CD14-positive monocyte (primary cell): ENCODE measurements at regions not wholly inside any gene's neighbourhood (a gene's known extent, or its start where the extent isn't known, plus 50 kb on each side); places are given as distances from the start of the nearest gene placed in this dataset.

Source experiments
- DNase-seq, 3 donors: peaks; one replicate each; pipeline ENCODE4 v3.0.0-alpha.2; 2011 to 2022
- H2AFZ ChIP-seq: 2 replicates; pipeline ENCODE4 v1.6.0; 2012; ENCODE audit warnings: mild to moderate bottlenecking, low read depth, low read length, inconsistent platforms; ENCODE audit not compliant: insufficient read depth, poor library complexity, severe bottlenecking
- H3K27ac ChIP-seq, 2 donors: 1 replicate in 1 of 2; 2 replicates in 1 of 2; pipeline ENCODE4 v1.5.1; 2012 to 2013; ENCODE audit warnings: low read length in 2 of 2, control low read depth in 1 of 2, inconsistent platforms in 1 of 2, low read depth in 1 of 2, mild to moderate bottlenecking in 1 of 2
- H3K27me3 ChIP-seq, 2 donors: one replicate each; pipeline versions ENCODE4 v1.6.0 to v1.6.1; 2011 to 2013; ENCODE audit warnings: low read length in 2 of 2; ENCODE audit not compliant: control insufficient read depth in 2 of 2, insufficient read depth in 2 of 2
- H3K36me3 ChIP-seq, 2 donors: replicated peaks in 1 of 2; 1 replicate in 1 of 2; 2 replicates in 1 of 2; pipeline versions ENCODE4 v1.5.1 to v1.6.1; 2012 to 2013; ENCODE audit warnings: low read length in 2 of 2, control low read depth in 1 of 2, inconsistent platforms in 1 of 2, mild to moderate bottlenecking in 1 of 2; ENCODE audit not compliant: insufficient read depth in 2 of 2, control insufficient read depth in 1 of 2
- H3K4me1 ChIP-seq, 2 donors: 1 replicate in 1 of 2; 2 replicates in 1 of 2; pipeline versions ENCODE4 v1.5.1 to v1.6.1; 2012 to 2013; ENCODE audit warnings: low read length in 2 of 2, control low read depth in 1 of 2, inconsistent platforms in 1 of 2, mild to moderate bottlenecking in 1 of 2, moderate library complexity in 1 of 2; ENCODE audit not compliant: insufficient read depth in 2 of 2, control insufficient read depth in 1 of 2
- H3K4me2 ChIP-seq: replicated peaks from 2 replicates; pipeline ENCODE3; 2012; ENCODE audit warnings: low read length, moderate library complexity, mild to moderate bottlenecking; ENCODE audit not compliant: poor library complexity, severe bottlenecking; ENCODE audit errors: extremely low read depth
- H3K4me3 ChIP-seq, 3 experiments: fragments of 200-600 bp in 1 of 3; sonication (generic) in 1 of 3; replicated peaks in 1 of 3; 1 replicate in 2 of 3; 2 replicates in 1 of 3; pipeline ENCODE4 v1.5.1; 2011 to 2013; ENCODE audit warnings: low read length in 3 of 3, mild to moderate bottlenecking in 3 of 3, control low read depth in 2 of 3, low read depth in 2 of 3, inconsistent platforms in 1 of 3, moderate library complexity in 1 of 3
- H3K79me2 ChIP-seq: 2 replicates; pipeline ENCODE4 v1.6.0; 2012; ENCODE audit warnings: mild to moderate bottlenecking, control low read depth, inconsistent platforms, low read length, moderate library complexity; ENCODE audit not compliant: insufficient read depth
- H3K9ac ChIP-seq: 2 replicates; pipeline ENCODE4 v1.6.0; 2017; ENCODE audit warnings: low read length, mild to moderate bottlenecking; ENCODE audit not compliant: insufficient read depth, poor library complexity, severe bottlenecking
- H3K9me3 ChIP-seq, 2 donors: replicated peaks in 1 of 2; 1 replicate in 1 of 2; 2 replicates in 1 of 2; pipeline versions ENCODE4 v1.5.1 to v1.6.1; 2012 to 2013; ENCODE audit warnings: low read length in 2 of 2, control low read depth in 1 of 2; ENCODE audit not compliant: control insufficient read depth in 1 of 2, insufficient read depth in 1 of 2
- H4K20me1 ChIP-seq: 2 replicates; pipeline ENCODE4 v1.6.0; 2012; ENCODE audit warnings: mild to moderate bottlenecking, low read length, control low read depth, moderate library complexity; ENCODE audit not compliant: insufficient read depth
- H3K27ac Mint-ChIP-seq, 7 donors: one replicate each; pipeline ENCODE4 v1.8.0; 2020; ENCODE audit warnings: mild to moderate bottlenecking in 7 of 7, mixed read lengths in 7 of 7, moderate library complexity in 6 of 7, inconsistent platforms in 2 of 7
- H3K27me3 Mint-ChIP-seq, 3 donors: one replicate each; pipeline ENCODE4 v1.8.0; 2021 to 2022; ENCODE audit warnings: low read depth in 3 of 3, mild to moderate bottlenecking in 3 of 3, mixed read lengths in 3 of 3, moderate library complexity in 3 of 3, inconsistent platforms in 1 of 3
- H3K36me3 Mint-ChIP-seq, 2 donors: one replicate each; pipeline ENCODE4 v1.8.0; 2020; ENCODE audit warnings: mixed read lengths in 2 of 2, inconsistent platforms in 1 of 2, mild to moderate bottlenecking in 1 of 2
- H3K4me1 Mint-ChIP-seq: one replicate; pipeline ENCODE4 v1.8.0; 2020; ENCODE audit warnings: mild to moderate bottlenecking, mixed read lengths
- H3K4me3 Mint-ChIP-seq, 2 donors: one replicate each; pipeline ENCODE4 v1.8.0; 2020; ENCODE audit warnings: mild to moderate bottlenecking in 2 of 2, mixed read lengths in 2 of 2, moderate library complexity in 1 of 2
- H3K9me3 Mint-ChIP-seq, 7 donors: one replicate each; pipeline ENCODE4 v1.8.0; 2020 to 2022; ENCODE audit warnings: mixed read lengths in 7 of 7, mild to moderate bottlenecking in 6 of 7, moderate library complexity in 6 of 7, inconsistent platforms in 2 of 7
- WGBS: methylation state at CpG from one replicate; pipeline ENCODE4 v1.1.5; 2013; ENCODE audit warnings: missing lambda C conversion rate; ENCODE audit not compliant: insufficient coverage; 5-methylcytosine and 5-hydroxymethylcytosine counted together
- intact Hi-C, 2 donors: fragments of 100-400 bp; cut with micrococcal nuclease; formaldehyde crosslinking; loops; one replicate each; pipeline versions ENCODE4 v1.15.0 to v1.15.1; 2023
- TF ChIP-seq, protein P1 (sequence below): fragments of 200-600 bp; IDR thresholded peaks from one replicate; pipeline ENCODE4 v1.8.0; 2022; ENCODE audit warnings: antibody characterized with exemption, mild to moderate bottlenecking

- Histone ChIP-seq H3K4me3 (no peak overlapping the region), H3K4me1 (no peaks in the 10 kb centered on the region), H3K79me2 (no peaks in the 10 kb centered on the region), H3K27ac (no peak overlapping the region), H3K27me3 (no peaks in the 10 kb centered on the region), H3K36me3 (no peaks in the 10 kb centered on the region), H2AFZ (no peak overlapping the region), H4K20me1 (no peaks in the 10 kb centered on the region), H3K9ac (no peak overlapping the region), H3K9me3 (no peaks in the 10 kb centered on the region), H3K4me2 (no peak overlapping the region)
- TF ChIP-seq, protein P1, sequence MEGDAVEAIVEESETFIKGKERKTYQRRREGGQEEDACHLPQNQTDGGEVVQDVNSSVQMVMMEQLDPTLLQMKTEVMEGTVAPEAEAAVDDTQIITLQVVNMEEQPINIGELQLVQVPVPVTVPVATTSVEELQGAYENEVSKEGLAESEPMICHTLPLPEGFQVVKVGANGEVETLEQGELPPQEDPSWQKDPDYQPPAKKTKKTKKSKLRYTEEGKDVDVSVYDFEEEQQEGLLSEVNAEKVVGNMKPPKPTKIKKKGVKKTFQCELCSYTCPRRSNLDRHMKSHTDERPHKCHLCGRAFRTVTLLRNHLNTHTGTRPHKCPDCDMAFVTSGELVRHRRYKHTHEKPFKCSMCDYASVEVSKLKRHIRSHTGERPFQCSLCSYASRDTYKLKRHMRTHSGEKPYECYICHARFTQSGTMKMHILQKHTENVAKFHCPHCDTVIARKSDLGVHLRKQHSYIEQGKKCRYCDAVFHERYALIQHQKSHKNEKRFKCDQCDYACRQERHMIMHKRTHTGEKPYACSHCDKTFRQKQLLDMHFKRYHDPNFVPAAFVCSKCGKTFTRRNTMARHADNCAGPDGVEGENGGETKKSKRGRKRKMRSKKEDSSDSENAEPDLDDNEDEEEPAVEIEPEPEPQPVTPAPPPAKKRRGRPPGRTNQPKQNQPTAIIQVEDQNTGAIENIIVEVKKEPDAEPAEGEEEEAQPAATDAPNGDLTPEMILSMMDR = no peak
- H3K27me3 Mint-ChIP-seq = no peaks in the 10 kb centered on the region
- no CpG with 5 or more reads among the region's 3 CpGs for WGBS
- intact Hi-C loops = no loop called here
- no peak overlapping the region for H3K27ac Mint-ChIP-seq
- no peak overlapping the region for H3K4me3 Mint-ChIP-seq
- H3K4me1 Mint-ChIP-seq = no peaks in the 10 kb centered on the region
- peaks cover 0 to 10% (median 2%) of the 10 kb centered on the region in 7 donors for H3K9me3 Mint-ChIP-seq
- no peaks in the 10 kb centered on the region for H3K36me3 Mint-ChIP-seq
- no peak for DNase-seq
These were observed 130.4 kb upstream of the CDH6 start for GRCh38 chr5:31062902-31063580.

GRCh38 chr5:31059889-31060288, 133.6 kb upstream of the CDH6 start:
- no peaks in the 10 kb centered on the region for H3K79me2 ChIP-seq
- Mint-ChIP-seq H3K4me3 (no peak overlapping the region), H3K27me3 (peaks cover 0 to 2% (median 0%) of the 10 kb centered on the region in 3 donors), H3K36me3 (no peaks in the 10 kb centered on the region), H3K27ac (no peak overlapping the region), H3K4me1 (no peaks in the 10 kb centered on the region), H3K9me3 (peaks cover 0 to 21% (median 3%) of the 10 kb centered on the region in 7 donors)
- intact Hi-C loops = no loop called here
- H3K4me2 ChIP-seq = no peak overlapping the region
- H3K4me3 ChIP-seq = no peak overlapping the region
- no peak overlapping the region for H3K9ac ChIP-seq
- no peak overlapping the region for H2AFZ ChIP-seq
- DNase-seq = no peak
- no peaks in the 10 kb centered on the region for H4K20me1 ChIP-seq
- H3K27ac ChIP-seq = no peak overlapping the region
- TF ChIP-seq, protein P1 = no peak
- no CpG with 5 or more reads among the region's 2 CpGs for WGBS
- H3K9me3 ChIP-seq = no peaks in the 10 kb centered on the region
- no peaks in the 10 kb centered on the region for H3K4me1 ChIP-seq
- no peaks in the 10 kb centered on the region for H3K27me3 ChIP-seq
- H3K36me3 ChIP-seq = no peaks in the 10 kb centered on the region
